Left lobe of liver (tissue), 2 donors: ENCODE measurements at regions not wholly inside any gene's neighbourhood (a gene's known extent, or its start where the extent isn't known, plus 50 kb on each side); places are given as distances from the start of the nearest gene placed in this dataset.

Experiments used
- ATAC-seq: fragments of 200-7000 bp; cut with Tn5 transposase; one replicate; pipeline ENCODE4 v1.9.1; 2020; ENCODE audit warnings: mild to moderate bottlenecking, moderate library complexity
- DNase-seq: peaks from one replicate; pipeline ENCODE4 v3.0.0-alpha.2; 2020; ENCODE audit warnings: low spot score
- donor health status: DM: no; HTN: no; CAD: no; lungs with moderate emphysema.
- donor health status: DM: no; HTN: yes; CAD: no.

GRCh38 chr4:125365731-125366130 is 51.0 kb downstream of the FAT4 start:
- ATAC-seq (no peak), DNase-seq (no peak)

GRCh38 chr4:125368146-125368545 is 53.4 kb downstream of the FAT4 start:
- no peak for ATAC-seq
- DNase-seq, result no peak

GRCh38 chr4:125368671-125369081 is 53.9 kb downstream of the FAT4 start:
- ATAC-seq (peak; percentile 40), DNase-seq (no peak)

- DNase-seq, result no peak
- no peak for ATAC-seq
Measured at GRCh38 chr4:125369098-125369497, 54.3 kb downstream of the FAT4 start.

DNA sequence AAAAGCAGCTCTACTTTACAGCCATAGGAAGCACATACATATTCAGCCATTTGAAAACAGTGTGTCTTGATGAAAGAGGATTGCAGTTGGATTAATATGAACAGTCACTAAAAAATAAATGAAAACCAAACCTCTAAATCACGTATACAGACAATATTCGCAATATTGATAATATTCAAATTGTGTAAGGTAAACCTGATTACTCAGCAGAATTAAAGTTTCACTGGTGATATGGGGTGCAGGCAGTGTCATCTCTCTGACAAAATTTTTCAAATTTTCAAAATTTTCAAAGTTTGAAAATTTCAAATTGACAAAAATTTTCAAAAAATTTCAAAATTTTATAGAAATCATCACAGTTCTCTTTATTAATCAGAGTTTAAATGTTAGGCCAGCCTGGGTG is 55.7 kb downstream of the FAT4 start:
- ATAC-seq, result no peak

GRCh38 chr4:125382995-125383394 is 68.2 kb downstream of the FAT4 start:
- DNase-seq (no peak), ATAC-seq (no peak)

More for the DNA sequence above, 55.7 kb downstream of the FAT4 start:
- no peak for DNase-seq

GRCh38 chr4:125387770-125388169 is 73.0 kb downstream of the FAT4 start:
- no peak for DNase-seq
- ATAC-seq, result no peak

DNA sequence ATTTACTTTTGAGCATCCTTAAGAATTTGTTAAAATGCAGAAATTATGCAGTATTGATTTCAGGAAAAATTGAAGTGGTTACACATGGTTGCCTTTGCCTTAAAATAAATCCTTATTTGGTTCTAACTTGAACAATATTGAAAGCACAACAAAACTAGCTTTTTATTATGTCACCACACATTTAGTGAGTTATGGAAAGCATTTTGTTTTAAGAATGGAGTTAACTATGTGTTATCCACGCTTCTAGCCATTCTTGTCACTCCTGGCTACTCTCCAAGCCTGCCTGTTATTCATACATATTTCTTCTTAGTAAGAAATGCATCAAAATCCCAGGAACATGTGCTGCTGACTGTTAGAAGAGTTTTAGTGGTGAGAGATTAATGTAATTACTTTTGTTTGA is 73.9 kb downstream of the FAT4 start:
- DNase-seq (no peak), ATAC-seq (no peak)

DNA sequence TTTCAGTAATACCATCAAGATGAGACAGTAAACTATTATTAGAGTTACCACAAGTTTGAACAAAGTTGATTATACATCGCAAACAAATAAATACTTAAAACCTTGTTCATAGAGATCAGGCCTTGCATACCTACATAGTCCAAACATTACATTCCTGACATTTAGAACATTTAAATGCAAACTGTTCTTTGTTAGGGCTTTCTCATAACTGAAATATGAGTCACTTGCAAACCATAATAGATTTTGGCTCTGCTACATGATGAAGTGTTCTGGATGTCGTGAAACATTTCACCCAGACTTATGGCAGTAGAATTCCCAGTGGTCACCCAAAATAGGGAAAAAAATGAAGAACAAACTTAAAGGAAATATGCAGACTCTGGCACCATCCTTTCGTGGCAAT is 75.0 kb downstream of the FAT4 start:
- DNase-seq (no peak), ATAC-seq (no peak)

- ATAC-seq (peak; percentile 58), DNase-seq (no peak)
Measured at GRCh38 chr4:125390126-125390525, 75.4 kb downstream of the FAT4 start.

DNA sequence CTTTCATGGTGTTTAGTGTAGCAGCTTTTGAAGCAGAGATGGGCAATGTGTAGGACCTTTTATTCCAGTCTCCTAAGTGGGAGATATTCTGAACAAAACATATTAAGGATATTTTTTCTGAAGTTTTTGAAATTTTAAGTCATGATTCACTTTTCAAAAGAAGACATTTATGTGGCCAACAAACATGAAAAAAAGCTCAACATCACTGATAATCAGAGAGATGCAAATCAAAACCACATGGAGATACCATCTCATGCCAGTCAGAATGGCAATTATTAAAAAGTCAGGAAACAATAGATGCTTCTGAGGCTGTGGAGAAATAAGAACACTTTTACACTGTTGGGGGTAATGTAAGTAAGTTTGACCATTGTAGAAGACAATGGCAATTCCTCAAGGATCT is 76.0 kb downstream of the FAT4 start:
- no peak for ATAC-seq
- DNase-seq, result no peak

GRCh38 chr4:125392694-125393093 is 77.9 kb downstream of the FAT4 start:
- no peak for DNase-seq
- no peak for ATAC-seq

- DNase-seq (no peak), ATAC-seq (no peak)
Measured at GRCh38 chr4:125393825-125394224, 79.1 kb downstream of the FAT4 start.

DNA sequence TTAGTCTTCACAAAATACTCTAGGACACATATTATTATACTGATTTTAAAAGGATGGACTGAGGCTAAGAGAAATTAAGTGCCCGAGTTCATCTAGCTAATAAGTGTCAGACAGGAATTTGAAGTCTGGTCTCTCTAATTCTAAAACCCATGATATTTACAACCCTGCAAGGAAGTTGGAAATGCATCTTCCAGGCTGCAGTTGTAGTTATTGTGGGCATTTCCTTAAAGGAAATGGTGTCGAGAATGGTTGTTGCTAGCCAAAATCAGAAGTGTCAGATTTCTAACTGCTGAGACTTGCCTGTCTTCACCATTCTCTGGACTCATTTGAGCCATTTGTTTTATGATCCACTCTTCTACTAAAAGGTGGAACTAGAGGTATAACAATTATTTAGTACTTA is 82.5 kb downstream of the FAT4 start:
- DNase-seq (no peak), ATAC-seq (no peak)

- ATAC-seq (no peak), DNase-seq (no peak)
Measured at GRCh38 chr4:125398263-125399002, 83.7 kb downstream of the FAT4 start.

GRCh38 chr4:125400756-125401155 is 86.0 kb downstream of the FAT4 start:
- no peak for DNase-seq
- ATAC-seq, result no peak

- DNase-seq (no peak), ATAC-seq (no peak)
Measured at GRCh38 chr4:125401784-125402183, 87.0 kb downstream of the FAT4 start.

DNA sequence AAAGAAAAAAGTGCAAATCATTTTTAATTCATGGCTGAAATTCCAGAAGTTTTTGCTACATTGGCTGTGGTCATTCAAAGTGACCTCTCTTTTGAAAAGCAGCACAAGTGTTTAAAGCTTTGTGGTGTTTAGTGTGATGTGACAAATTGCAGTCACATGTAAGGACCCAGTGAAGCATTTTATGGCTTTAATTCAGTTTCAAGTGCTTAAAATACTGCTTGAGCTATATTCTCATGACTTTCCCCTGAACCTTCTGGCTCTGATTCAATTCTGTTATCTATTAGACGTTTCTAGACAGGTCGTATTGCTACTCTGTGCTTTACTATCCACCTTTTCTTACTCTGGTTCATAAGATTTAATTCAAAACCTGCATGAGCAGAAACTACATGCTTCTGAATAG is 105.8 kb downstream of the FAT4 start:
- no peak for DNase-seq
- no peak for ATAC-seq

DNA sequence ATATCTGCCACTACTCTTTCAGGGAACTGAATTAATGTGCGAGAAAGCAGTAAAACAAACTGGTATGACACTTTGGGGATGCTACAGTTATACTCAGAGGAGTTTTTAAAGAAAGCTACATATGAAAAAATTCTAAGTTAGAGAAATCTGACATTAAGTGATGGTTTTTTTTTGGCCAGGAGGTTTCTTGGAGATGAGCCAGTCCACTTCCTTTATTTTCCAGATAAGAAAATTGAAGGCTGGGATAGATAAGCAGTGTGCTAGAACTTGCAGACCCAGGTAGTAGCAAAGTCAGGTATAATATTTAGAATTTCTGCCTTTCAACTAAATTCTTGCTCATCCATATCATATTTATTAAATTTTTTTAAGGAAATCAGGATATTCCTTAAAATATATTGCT is 106.8 kb downstream of the FAT4 start:
- ATAC-seq (no peak), DNase-seq (no peak)

- DNase-seq (no peak), ATAC-seq (no peak)
Measured at GRCh38 chr4:125423124-125423523, 108.4 kb downstream of the FAT4 start.

DNA sequence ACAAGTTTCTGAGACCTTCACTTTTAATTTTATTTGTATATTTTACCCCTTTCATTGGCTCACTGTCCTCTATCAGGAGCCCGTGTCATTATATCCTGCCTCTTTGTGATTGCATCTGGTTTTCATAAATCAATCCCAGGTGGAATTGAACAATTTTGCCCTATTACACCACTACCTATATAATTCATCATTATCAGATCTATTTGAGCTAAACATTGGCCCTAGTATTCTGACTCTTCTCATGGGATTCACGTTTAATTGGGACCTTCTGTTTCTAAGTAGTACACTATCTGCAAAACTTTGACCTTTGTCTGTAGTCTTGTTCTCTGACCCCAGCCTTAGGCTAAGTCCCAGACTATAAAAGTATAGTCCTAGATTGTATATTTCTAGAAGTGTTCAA is 114.1 kb downstream of the FAT4 start:
- ATAC-seq, result no peak
- DNase-seq, result no peak

DNA sequence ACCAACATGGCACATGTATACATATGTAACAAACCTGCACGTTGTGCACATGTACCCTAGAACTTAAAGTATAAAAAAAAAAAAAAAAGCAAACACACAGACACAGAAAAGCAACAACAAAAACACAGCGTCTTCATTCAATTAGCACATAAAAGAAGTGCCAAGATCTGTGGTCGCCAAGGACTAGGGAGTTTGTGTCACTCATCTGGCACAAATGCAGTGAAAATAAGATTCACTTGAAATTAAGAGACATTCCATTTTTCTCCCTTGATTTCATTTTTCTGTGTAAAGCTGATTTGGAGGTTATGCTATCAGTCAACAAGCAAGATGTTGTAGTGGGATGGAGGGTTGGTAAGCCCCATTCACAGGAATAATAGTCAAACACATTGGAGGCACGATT is 115.3 kb downstream of the FAT4 start:
- DNase-seq (no peak), ATAC-seq (no peak)

DNA sequence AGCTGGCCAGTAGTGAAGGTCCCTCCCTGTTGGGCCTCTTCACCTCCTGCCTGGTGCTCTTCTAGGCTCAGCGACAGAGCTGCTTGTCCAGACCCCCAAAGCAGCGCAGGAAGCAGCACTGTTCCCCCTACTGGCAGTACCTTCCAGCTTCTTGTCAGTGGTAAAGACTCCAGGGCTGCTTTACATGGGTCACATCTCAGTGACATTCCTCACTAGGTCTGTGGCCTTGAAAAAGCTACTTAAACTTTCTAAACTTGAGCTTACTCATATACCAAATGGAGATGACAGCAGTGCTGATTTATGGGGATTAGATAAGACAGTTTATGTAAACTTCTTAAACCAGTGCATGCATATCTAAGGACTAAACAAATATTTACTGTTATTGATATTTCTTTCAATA is 117.3 kb downstream of the FAT4 start:
- DNase-seq, result no peak

More for the DNA sequence above, 117.3 kb downstream of the FAT4 start:
- no peak for ATAC-seq
